Sigmoid colon (tissue), 4 donors: ENCODE measurements at regions not wholly inside any gene's neighbourhood (a gene's known extent, or its start where the extent isn't known, plus 50 kb on each side); places are given as distances from the start of the nearest gene placed in this dataset.

Experiments used
- CTCF ChIP-seq, 4 experiments: fragments of 450-650 bp in 3 of 4; fragments of 200-600 bp in 1 of 4; IDR thresholded peaks; one replicate each; pipeline ENCODE4 v1.5.1; 2016 to 2019; ENCODE audit warnings: antibody characterized with exemption in 4 of 4, mild to moderate bottlenecking in 3 of 4, moderate library complexity in 2 of 4
- POLR2A ChIP-seq, 2 donors: fragments of 450-650 bp; IDR thresholded peaks; one replicate each; pipeline ENCODE4 v1.6.1; 2016; ENCODE audit warnings: antibody characterized with exemption in 2 of 2, mild to moderate bottlenecking in 2 of 2, moderate library complexity in 2 of 2
- POLR2AphosphoS5 ChIP-seq, 4 donors: sonication (generic); formaldehyde crosslinking; IDR thresholded peaks; one replicate each; pipeline ENCODE4 v1.6.1; 2017; ENCODE audit warnings: antibody characterized with exemption in 4 of 4

GRCh38 chr1:18012686-18013085 lies 94.9 kb upstream of the IGSF21 start:
- no peak for TF ChIP-seq CTCF (IDR thresholded peaks at IDR 0.05)
- TF ChIP-seq POLR2A (IDR thresholded peaks at IDR 0.05): no peak
- no peak for TF ChIP-seq POLR2AphosphoS5 (IDR thresholded peaks at IDR 0.05)
